ENCODE measurements at regions not wholly inside any gene's neighbourhood (a gene's known extent, or its start where the extent isn't known, plus 50 kb on each side); places are given as distances from the start of the nearest gene placed in this dataset.

GRCh38 chr3:162847511-162847910 lies 1350.9 kb downstream of the OTOL1 start:
- no peak for TF ChIP-seq CTCF (conservative IDR thresholded peaks at IDR 0.05; ENCODE audit: low read length)
- no peak for TF ChIP-seq EZH2phosphoT487 (IDR thresholded peaks at IDR 0.05; ENCODE audit: borderline replicate concordance, low read depth, low read length)

All from OCI-LY7 (cell line).